PC-3 (cell line): ENCODE measurements at regions not wholly inside any gene's neighbourhood (a gene's known extent, or its start where the extent isn't known, plus 50 kb on each side); places are given as distances from the start of the nearest gene placed in this dataset.

Experiments used
- EZH2 ChIP-seq: fragments of 300-600 bp; sonication (generic); IDR thresholded peaks from one replicate; pipeline ENCODE4 v1.6.1; 2017; ENCODE audit warnings: antibody characterized with exemption, mild to moderate bottlenecking, low read length; ENCODE audit not compliant: unreplicated experiment
- EZH2phosphoT487 ChIP-seq: fragments of 300-600 bp; sonication (generic); IDR thresholded peaks from 2 replicates; pipeline ENCODE4 v1.6.1; 2018; ENCODE audit warnings: mild to moderate bottlenecking, antibody characterized with exemption, low read length, borderline replicate concordance
- TF ChIP-seq, protein P1 (sequence below): fragments of 300-600 bp; sonication (generic); conservative IDR thresholded peaks from 2 replicates; pipeline ENCODE4 v1.5.1; 2017; ENCODE audit warnings: antibody characterized with exemption, low read depth, mild to moderate bottlenecking, low read length

DNA sequence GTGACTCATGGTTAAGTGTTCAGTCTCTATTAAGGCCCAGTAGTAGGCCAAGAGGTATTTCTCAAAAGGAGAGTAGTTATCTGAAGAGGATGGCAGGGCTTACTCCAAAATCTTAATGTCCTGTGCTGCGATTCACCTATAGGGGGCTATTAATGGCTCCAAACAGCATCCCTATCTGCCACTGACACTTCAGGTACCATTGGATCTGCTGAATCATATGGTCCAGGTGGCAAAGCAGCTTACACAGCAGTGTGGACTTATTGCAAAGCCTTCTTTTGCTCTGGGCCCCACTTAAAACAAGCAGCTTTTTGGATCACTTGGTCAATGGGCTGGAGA is 60.8 kb upstream of the ATP2B1 start:
- TF ChIP-seq, protein P1, sequence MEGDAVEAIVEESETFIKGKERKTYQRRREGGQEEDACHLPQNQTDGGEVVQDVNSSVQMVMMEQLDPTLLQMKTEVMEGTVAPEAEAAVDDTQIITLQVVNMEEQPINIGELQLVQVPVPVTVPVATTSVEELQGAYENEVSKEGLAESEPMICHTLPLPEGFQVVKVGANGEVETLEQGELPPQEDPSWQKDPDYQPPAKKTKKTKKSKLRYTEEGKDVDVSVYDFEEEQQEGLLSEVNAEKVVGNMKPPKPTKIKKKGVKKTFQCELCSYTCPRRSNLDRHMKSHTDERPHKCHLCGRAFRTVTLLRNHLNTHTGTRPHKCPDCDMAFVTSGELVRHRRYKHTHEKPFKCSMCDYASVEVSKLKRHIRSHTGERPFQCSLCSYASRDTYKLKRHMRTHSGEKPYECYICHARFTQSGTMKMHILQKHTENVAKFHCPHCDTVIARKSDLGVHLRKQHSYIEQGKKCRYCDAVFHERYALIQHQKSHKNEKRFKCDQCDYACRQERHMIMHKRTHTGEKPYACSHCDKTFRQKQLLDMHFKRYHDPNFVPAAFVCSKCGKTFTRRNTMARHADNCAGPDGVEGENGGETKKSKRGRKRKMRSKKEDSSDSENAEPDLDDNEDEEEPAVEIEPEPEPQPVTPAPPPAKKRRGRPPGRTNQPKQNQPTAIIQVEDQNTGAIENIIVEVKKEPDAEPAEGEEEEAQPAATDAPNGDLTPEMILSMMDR = peak; percentile 61
- TF ChIP-seq EZH2phosphoT487 = no peak
- TF ChIP-seq EZH2 = no peak
